ENCODE measurements at regions not wholly inside any gene's neighbourhood (a gene's known extent, or its start where the extent isn't known, plus 50 kb on each side); places are given as distances from the start of the nearest gene placed in this dataset.
A peak's percentile ranks its signal among the peaks of the same experiment; 100 is the strongest.

GRCh38 chr2:158745067-158745865 lies 49.9 kb upstream of the DAPL1 start (continued):
- TF ChIP-seq ZNF660 (CRISPR knock-in tag; IDR thresholded peaks at IDR 0.05; ENCODE audit: borderline replicate concordance, low read depth) (no peak), KAT2B (IDR thresholded peaks at IDR 0.05; ENCODE audit: borderline replicate concordance, low read depth, low read length) (no peak), ZC3H4 (CRISPR knock-in tag; IDR thresholded peaks at IDR 0.05; ENCODE audit: borderline replicate concordance) (no peak), ZNF563 (CRISPR knock-in tag; IDR thresholded peaks at IDR 0.05) (no peak), UBTF (CRISPR knock-in tag; IDR thresholded peaks at IDR 0.05) (no peak), SMC3 (IDR thresholded peaks at IDR 0.05; ENCODE audit: low read length) (peak; percentile 69), ZIK1 (CRISPR knock-in tag; IDR thresholded peaks at IDR 0.05; ENCODE audit: borderline replicate concordance, low read depth) (no peak), ZNF350 (CRISPR knock-in tag; IDR thresholded peaks at IDR 0.05; ENCODE audit: borderline replicate concordance, low read depth) (peak; percentile 25; the same call in 1 of the 2 replicates), ZNF468 (CRISPR knock-in tag; IDR thresholded peaks at IDR 0.05) (no peak), SSRP1 (CRISPR knock-in tag; IDR thresholded peaks at IDR 0.05) (no peak), GTF2F1 (IDR thresholded peaks at IDR 0.05; ENCODE audit: low read length) (no peak), ETV5 (CRISPR knock-in tag; IDR thresholded peaks at IDR 0.05; ENCODE audit: borderline replicate concordance) (no peak), TAF1 (CRISPR knock-in tag; IDR thresholded peaks at IDR 0.05) (no peak), RAD21 (CRISPR knock-in tag; IDR thresholded peaks at IDR 0.05) (peak; percentile 57), KMT2A (CRISPR knock-in tag; IDR thresholded peaks at IDR 0.05) (no peak), GPBP1L1 (CRISPR knock-in tag; IDR thresholded peaks at IDR 0.05) (no peak), NFATC3 (CRISPR knock-in tag; IDR thresholded peaks at IDR 0.05) (no peak), ZNF451 (CRISPR knock-in tag; IDR thresholded peaks at IDR 0.05) (no peak)
- TF ChIP-seq, protein P1, sequence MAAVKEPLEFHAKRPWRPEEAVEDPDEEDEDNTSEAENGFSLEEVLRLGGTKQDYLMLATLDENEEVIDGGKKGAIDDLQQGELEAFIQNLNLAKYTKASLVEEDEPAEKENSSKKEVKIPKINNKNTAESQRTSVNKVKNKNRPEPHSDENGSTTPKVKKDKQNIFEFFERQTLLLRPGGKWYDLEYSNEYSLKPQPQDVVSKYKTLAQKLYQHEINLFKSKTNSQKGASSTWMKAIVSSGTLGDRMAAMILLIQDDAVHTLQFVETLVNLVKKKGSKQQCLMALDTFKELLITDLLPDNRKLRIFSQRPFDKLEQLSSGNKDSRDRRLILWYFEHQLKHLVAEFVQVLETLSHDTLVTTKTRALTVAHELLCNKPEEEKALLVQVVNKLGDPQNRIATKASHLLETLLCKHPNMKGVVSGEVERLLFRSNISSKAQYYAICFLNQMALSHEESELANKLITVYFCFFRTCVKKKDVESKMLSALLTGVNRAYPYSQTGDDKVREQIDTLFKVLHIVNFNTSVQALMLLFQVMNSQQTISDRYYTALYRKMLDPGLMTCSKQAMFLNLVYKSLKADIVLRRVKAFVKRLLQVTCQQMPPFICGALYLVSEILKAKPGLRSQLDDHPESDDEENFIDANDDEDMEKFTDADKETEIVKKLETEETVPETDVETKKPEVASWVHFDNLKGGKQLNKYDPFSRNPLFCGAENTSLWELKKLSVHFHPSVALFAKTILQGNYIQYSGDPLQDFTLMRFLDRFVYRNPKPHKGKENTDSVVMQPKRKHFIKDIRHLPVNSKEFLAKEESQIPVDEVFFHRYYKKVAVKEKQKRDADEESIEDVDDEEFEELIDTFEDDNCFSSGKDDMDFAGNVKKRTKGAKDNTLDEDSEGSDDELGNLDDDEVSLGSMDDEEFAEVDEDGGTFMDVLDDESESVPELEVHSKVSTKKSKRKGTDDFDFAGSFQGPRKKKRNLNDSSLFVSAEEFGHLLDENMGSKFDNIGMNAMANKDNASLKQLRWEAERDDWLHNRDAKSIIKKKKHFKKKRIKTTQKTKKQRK (IDR thresholded peaks at IDR 0.05; ENCODE audit: low read length): no peak
- TF ChIP-seq, protein P2, sequence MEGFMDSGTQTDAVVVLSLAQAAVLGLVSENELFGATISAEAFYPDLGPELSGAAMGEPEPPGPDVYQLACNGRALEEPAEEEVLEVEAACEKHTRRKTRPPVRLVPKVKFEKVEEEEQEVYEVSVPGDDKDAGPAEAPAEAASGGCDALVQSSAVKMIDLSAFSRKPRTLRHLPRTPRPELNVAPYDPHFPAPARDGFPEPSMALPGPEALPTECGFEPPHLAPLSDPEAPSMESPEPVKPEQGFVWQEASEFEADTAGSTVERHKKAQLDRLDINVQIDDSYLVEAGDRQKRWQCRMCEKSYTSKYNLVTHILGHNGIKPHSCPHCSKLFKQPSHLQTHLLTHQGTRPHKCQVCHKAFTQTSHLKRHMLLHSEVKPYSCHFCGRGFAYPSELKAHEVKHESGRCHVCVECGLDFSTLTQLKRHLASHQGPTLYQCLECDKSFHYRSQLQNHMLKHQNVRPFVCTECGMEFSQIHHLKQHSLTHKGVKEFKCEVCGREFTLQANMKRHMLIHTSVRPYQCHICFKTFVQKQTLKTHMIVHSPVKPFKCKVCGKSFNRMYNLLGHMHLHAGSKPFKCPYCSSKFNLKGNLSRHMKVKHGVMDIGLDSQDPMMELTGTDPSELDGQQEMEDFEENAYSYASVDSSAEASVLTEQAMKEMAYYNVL (CRISPR knock-in tag; IDR thresholded peaks at IDR 0.05; ENCODE audit: borderline replicate concordance): no peak
